GM23338 (cell line): ENCODE measurements at regions not wholly inside any gene's neighbourhood (a gene's known extent, or its start where the extent isn't known, plus 50 kb on each side); places are given as distances from the start of the nearest gene placed in this dataset.

Experiments
- ATAC-seq: fragments of 200-7000 bp; cut with Tn5 transposase; 3 replicates; pipeline ENCODE4 v1.9.1; 2020
- DNase-seq: peaks from one replicate; pipeline ENCODE4 v3.0.0-alpha.2; 2015; ENCODE audit warnings: low spot score
- H2AFZ ChIP-seq: fragments of 200-600 bp; sonication (generic); 2 replicates; pipeline ENCODE4 v1.8.0; 2016; ENCODE audit warnings: antibody characterized with exemption, mild to moderate bottlenecking, moderate library complexity
- H3F3A ChIP-seq: fragments of 200-600 bp; sonication (generic); replicated peaks from 2 replicates; pipeline ENCODE4 v1.8.0; 2017; ENCODE audit warnings: antibody characterized with exemption, mixed run types, low read depth
- H3K27ac ChIP-seq: fragments of 200-600 bp; sonication (generic); 2 replicates; pipeline ENCODE4 v1.6.1; 2016; ENCODE audit warnings: low read depth
- H3K27me3 ChIP-seq: fragments of 200-600 bp; sonication (generic); 2 replicates; pipeline ENCODE4 v1.8.0; 2016; ENCODE audit warnings: mild to moderate bottlenecking, mixed run types, moderate library complexity; ENCODE audit not compliant: insufficient read depth
- H3K36me3 ChIP-seq: fragments of 200-600 bp; sonication (generic); 2 replicates; pipeline ENCODE4 v1.8.0; 2016; ENCODE audit warnings: mild to moderate bottlenecking; ENCODE audit not compliant: insufficient read depth
- H3K4me1 ChIP-seq: fragments of 200-600 bp; sonication (generic); 2 replicates; pipeline ENCODE4 v1.8.0; 2016; ENCODE audit warnings: mild to moderate bottlenecking, moderate library complexity; ENCODE audit not compliant: insufficient read depth
- H3K4me2 ChIP-seq: fragments of 200-600 bp; sonication (generic); 2 replicates; pipeline ENCODE4 v1.7.1; 2017; ENCODE audit warnings: mixed run types
- H3K4me3 ChIP-seq: fragments of 200-600 bp; sonication (generic); 2 replicates; pipeline ENCODE4 v1.6.1; 2016; ENCODE audit warnings: mixed run types
- H3K79me2 ChIP-seq: fragments of 200-600 bp; sonication (generic); replicated peaks from 2 replicates; pipeline ENCODE4 v1.8.0; 2017; ENCODE audit warnings: mild to moderate bottlenecking; ENCODE audit not compliant: insufficient read depth
- H3K9me2 ChIP-seq: fragments of 200-600 bp; sonication (generic); 2 replicates; pipeline ENCODE4 v1.8.0; 2017; ENCODE audit not compliant: insufficient read depth
- H4K20me1 ChIP-seq: fragments of 200-600 bp; sonication (generic); replicated peaks from 2 replicates; pipeline ENCODE4 v1.8.0; 2017; ENCODE audit warnings: mild to moderate bottlenecking; ENCODE audit not compliant: insufficient read depth
- H3K27ac Mint-ChIP-seq: 2 replicates; pipeline ENCODE4 v1.8.0; 2020; ENCODE audit warnings: inconsistent platforms, mild to moderate bottlenecking, moderate library complexity, mixed read lengths
- H3K27me3 Mint-ChIP-seq: 3 replicates; pipeline ENCODE4 v1.8.0; 2022; ENCODE audit warnings: low read depth, mild to moderate bottlenecking, moderate library complexity, mixed read lengths, inconsistent platforms; ENCODE audit not compliant: insufficient read depth, poor library complexity
- H3K36me3 Mint-ChIP-seq: 3 replicates; pipeline ENCODE4 v1.8.0; 2021; ENCODE audit warnings: low read depth, mild to moderate bottlenecking, inconsistent platforms, moderate library complexity, mixed read lengths
- H3K4me1 Mint-ChIP-seq: 3 replicates; pipeline ENCODE4 v1.8.0; 2020; ENCODE audit warnings: mild to moderate bottlenecking, inconsistent platforms, mixed read lengths
- H3K4me3 Mint-ChIP-seq: 3 replicates; pipeline ENCODE4 v1.8.0; 2021; ENCODE audit warnings: moderate library complexity, mild to moderate bottlenecking, inconsistent platforms, mixed read lengths
- H3K9me3 Mint-ChIP-seq: 3 replicates; pipeline ENCODE4 v1.8.0; 2020; ENCODE audit warnings: moderate library complexity, mild to moderate bottlenecking, inconsistent platforms, mixed read lengths
- CREB1 ChIP-seq: fragments of 250-450 bp; sonication (Bioruptor Pico); IDR thresholded peaks from 2 replicates; pipeline ENCODE4 v1.5.0; 2020; ENCODE audit warnings: low read depth, mild to moderate bottlenecking, moderate library complexity
- EZH2 ChIP-seq: fragments of 200-600 bp; sonication (generic); IDR thresholded peaks from one replicate; pipeline ENCODE4 v1.8.0; 2017; ENCODE audit warnings: antibody characterized with exemption, mild to moderate bottlenecking, low read depth; ENCODE audit not compliant: unreplicated experiment
- NANOG ChIP-seq: IDR thresholded peaks from 2 replicates; pipeline ENCODE4 v1.6.1; 2016; ENCODE audit warnings: antibody characterized with exemption, borderline replicate concordance
- STAT1 ChIP-seq: IDR thresholded peaks from one replicate; pipeline ENCODE4 v1.6.1; 2016; ENCODE audit warnings: antibody characterized with exemption; ENCODE audit not compliant: unreplicated experiment
- ZNF331 ChIP-seq: fragments of 250-450 bp; sonication (Bioruptor Pico); IDR thresholded peaks from 2 replicates; pipeline ENCODE4 v1.5.0; 2020; ENCODE audit warnings: low read depth, mild to moderate bottlenecking, moderate library complexity
- TF ChIP-seq, protein P1 (sequence below), 2 experiments: fragments of 200-600 bp in 1 of 2; sonication (generic) in 1 of 2; conservative IDR thresholded peaks; 2 replicates each; pipeline versions ENCODE4 v1.5.1 to v1.6.1; 2016 to 2017; ENCODE audit warnings: antibody characterized with exemption in 2 of 2, low read depth in 2 of 2, mild to moderate bottlenecking in 2 of 2, moderate library complexity in 1 of 2
- TF ChIP-seq, protein P2 (sequence below): IDR thresholded peaks from one replicate; pipeline ENCODE4 v1.6.1; 2018; ENCODE audit warnings: antibody characterized with exemption; ENCODE audit not compliant: unreplicated experiment

DNA sequence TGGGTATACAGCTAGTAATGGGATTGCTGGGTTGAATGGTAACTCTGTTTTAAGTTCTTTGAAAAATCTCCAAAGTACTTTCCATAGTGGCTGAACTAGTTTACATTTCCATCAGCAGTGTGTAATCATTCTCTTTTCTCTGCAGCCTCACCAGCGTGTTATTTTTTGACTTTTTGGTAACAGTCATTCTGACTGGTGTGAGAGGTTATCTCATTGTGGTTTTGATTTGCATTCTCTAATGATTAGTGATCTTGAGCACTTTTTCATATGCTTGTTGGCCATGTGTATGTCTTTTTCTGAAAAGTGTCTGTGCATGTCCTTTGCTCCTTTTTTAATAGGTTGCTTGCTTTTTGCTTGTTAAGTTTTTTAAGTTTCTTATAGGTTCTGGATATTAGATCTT, 194.2 kb upstream of the PHACTR1 start:
- Histone ChIP-seq H3K4me2 (no peak overlapping the region), H3K4me3 (no peak overlapping the region), H3F3A (no peaks in the 10 kb centered on the region), H4K20me1 (no peaks in the 10 kb centered on the region), H2AFZ (no peak overlapping the region), H3K79me2 (no peaks in the 10 kb centered on the region), H3K27me3 (no peaks in the 10 kb centered on the region), H3K9me2 (0 out of 2 replicates have a peak, but pooled peaks cover 4% of the 10 kb centered on the region), H3K27ac (no peak overlapping the region), H3K36me3 (no peaks in the 10 kb centered on the region), H3K4me1 (no peaks in the 10 kb centered on the region)
- DNase-seq, result no peak
- no peaks in the 10 kb centered on the region for H3K9me3 Mint-ChIP-seq
- H3K4me1 Mint-ChIP-seq, result no peaks in the 10 kb centered on the region
- TF ChIP-seq, protein P1, sequence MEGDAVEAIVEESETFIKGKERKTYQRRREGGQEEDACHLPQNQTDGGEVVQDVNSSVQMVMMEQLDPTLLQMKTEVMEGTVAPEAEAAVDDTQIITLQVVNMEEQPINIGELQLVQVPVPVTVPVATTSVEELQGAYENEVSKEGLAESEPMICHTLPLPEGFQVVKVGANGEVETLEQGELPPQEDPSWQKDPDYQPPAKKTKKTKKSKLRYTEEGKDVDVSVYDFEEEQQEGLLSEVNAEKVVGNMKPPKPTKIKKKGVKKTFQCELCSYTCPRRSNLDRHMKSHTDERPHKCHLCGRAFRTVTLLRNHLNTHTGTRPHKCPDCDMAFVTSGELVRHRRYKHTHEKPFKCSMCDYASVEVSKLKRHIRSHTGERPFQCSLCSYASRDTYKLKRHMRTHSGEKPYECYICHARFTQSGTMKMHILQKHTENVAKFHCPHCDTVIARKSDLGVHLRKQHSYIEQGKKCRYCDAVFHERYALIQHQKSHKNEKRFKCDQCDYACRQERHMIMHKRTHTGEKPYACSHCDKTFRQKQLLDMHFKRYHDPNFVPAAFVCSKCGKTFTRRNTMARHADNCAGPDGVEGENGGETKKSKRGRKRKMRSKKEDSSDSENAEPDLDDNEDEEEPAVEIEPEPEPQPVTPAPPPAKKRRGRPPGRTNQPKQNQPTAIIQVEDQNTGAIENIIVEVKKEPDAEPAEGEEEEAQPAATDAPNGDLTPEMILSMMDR (conservative IDR thresholded peaks at IDR 0.05; ENCODE audit: low read depth in 2 of 2), result no peak
- TF ChIP-seq STAT1, result no peak
- TF ChIP-seq CREB1 (CRISPR knock-in tag), result no peak
- TF ChIP-seq, protein P2, sequence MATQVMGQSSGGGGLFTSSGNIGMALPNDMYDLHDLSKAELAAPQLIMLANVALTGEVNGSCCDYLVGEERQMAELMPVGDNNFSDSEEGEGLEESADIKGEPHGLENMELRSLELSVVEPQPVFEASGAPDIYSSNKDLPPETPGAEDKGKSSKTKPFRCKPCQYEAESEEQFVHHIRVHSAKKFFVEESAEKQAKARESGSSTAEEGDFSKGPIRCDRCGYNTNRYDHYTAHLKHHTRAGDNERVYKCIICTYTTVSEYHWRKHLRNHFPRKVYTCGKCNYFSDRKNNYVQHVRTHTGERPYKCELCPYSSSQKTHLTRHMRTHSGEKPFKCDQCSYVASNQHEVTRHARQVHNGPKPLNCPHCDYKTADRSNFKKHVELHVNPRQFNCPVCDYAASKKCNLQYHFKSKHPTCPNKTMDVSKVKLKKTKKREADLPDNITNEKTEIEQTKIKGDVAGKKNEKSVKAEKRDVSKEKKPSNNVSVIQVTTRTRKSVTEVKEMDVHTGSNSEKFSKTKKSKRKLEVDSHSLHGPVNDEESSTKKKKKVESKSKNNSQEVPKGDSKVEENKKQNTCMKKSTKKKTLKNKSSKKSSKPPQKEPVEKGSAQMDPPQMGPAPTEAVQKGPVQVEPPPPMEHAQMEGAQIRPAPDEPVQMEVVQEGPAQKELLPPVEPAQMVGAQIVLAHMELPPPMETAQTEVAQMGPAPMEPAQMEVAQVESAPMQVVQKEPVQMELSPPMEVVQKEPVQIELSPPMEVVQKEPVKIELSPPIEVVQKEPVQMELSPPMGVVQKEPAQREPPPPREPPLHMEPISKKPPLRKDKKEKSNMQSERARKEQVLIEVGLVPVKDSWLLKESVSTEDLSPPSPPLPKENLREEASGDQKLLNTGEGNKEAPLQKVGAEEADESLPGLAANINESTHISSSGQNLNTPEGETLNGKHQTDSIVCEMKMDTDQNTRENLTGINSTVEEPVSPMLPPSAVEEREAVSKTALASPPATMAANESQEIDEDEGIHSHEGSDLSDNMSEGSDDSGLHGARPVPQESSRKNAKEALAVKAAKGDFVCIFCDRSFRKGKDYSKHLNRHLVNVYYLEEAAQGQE, result no peak
- H3K27ac Mint-ChIP-seq, result no peak overlapping the region
- no peak for ATAC-seq
- peaks cover 1% of the 10 kb centered on the region for H3K27me3 Mint-ChIP-seq
- H3K4me3 Mint-ChIP-seq, result no peak overlapping the region
- H3K36me3 Mint-ChIP-seq, result no peaks in the 10 kb centered on the region

DNA sequence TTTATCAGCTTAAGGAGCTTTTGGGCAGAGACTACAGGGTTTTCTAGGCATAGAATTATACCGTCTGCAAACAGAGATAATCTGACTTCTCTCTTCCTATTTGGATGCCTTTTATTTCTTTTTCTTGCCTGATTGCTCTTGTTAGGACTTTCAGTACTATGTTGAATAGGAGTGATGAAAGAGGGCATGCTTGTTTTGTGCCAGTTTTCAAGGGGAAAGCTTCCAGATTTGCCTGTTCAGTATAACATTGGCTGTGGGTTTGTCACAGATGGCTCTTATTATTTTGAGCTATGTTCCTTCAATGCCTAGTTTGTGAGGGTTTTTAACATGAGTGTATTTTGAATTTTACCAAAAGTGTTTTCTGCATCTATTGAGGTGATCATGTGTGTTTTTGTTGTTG, 192.8 kb upstream of the PHACTR1 start:
- H3K27ac Mint-ChIP-seq, result no peak overlapping the region
- no peak for ATAC-seq
- H3K9me3 Mint-ChIP-seq, result no peaks in the 10 kb centered on the region
- no peak for TF ChIP-seq ZNF331 (CRISPR knock-in tag)
- no peak for TF ChIP-seq EZH2
- TF ChIP-seq, protein P2, result no peak
- TF ChIP-seq, protein P1 (conservative IDR thresholded peaks at IDR 0.05; ENCODE audit: low read depth in 2 of 2), result no peak
- no peak for TF ChIP-seq NANOG

More for the DNA sequence above, 192.8 kb upstream of the PHACTR1 start:
- Histone ChIP-seq H3F3A (no peaks in the 10 kb centered on the region), H3K4me3 (no peak overlapping the region), H3K4me2 (no peak overlapping the region), H3K9me2 (0 out of 2 replicates have a peak, but pooled peaks cover 4% of the 10 kb centered on the region), H3K27ac (no peak overlapping the region), H3K27me3 (no peaks in the 10 kb centered on the region), H2AFZ (no peak overlapping the region; the same call in 1 of the 2 replicates), H3K79me2 (no peaks in the 10 kb centered on the region), H3K36me3 (no peaks in the 10 kb centered on the region), H4K20me1 (no peaks in the 10 kb centered on the region), H3K4me1 (no peaks in the 10 kb centered on the region)
- H3K4me3 Mint-ChIP-seq, result no peak overlapping the region
- H3K4me1 Mint-ChIP-seq, result no peaks in the 10 kb centered on the region
- no peaks in the 10 kb centered on the region for H3K36me3 Mint-ChIP-seq
- DNase-seq, result no peak
- H3K27me3 Mint-ChIP-seq, result peaks cover 1% of the 10 kb centered on the region
